ENCODE measurements at regions not wholly inside any gene's neighbourhood (a gene's known extent, or its start where the extent isn't known, plus 50 kb on each side); places are given as distances from the start of the nearest gene placed in this dataset.
"Not testable (repeated sequence)": the region's sequence is repeated elsewhere in the genome, so short reads cannot be mapped to it uniquely, and the experiment has no call there.

DNA sequence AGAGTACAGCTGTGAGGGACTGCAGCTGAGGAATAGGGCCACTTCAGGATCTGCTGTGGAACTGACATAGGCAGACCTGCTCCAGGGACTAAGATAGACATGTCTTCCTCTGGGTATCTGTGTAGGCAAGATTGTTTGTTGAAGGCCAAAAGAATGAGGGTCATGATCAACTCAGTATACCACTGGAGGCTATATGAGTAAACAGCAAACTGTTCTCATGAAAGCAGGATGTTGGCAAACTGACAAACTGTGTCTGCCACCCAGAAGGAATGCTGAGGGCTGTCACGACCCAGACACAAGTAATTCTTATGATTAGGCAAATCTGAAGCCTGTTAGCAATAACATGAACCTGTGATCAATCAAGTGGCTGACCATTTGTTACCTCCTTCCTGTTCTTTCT lies 910.5 kb downstream of the TLE4 start:
- TF ChIP-seq POLR2A (IDR thresholded peaks at IDR 0.05), result not testable (repeated sequence)
- TF ChIP-seq, protein P1, sequence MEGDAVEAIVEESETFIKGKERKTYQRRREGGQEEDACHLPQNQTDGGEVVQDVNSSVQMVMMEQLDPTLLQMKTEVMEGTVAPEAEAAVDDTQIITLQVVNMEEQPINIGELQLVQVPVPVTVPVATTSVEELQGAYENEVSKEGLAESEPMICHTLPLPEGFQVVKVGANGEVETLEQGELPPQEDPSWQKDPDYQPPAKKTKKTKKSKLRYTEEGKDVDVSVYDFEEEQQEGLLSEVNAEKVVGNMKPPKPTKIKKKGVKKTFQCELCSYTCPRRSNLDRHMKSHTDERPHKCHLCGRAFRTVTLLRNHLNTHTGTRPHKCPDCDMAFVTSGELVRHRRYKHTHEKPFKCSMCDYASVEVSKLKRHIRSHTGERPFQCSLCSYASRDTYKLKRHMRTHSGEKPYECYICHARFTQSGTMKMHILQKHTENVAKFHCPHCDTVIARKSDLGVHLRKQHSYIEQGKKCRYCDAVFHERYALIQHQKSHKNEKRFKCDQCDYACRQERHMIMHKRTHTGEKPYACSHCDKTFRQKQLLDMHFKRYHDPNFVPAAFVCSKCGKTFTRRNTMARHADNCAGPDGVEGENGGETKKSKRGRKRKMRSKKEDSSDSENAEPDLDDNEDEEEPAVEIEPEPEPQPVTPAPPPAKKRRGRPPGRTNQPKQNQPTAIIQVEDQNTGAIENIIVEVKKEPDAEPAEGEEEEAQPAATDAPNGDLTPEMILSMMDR (IDR thresholded peaks at IDR 0.05), result not testable (repeated sequence)

Data from adrenal gland (tissue), 5 donors.